ENCODE measurements at regions not wholly inside any gene's neighbourhood (a gene's known extent, or its start where the extent isn't known, plus 50 kb on each side); places are given as distances from the start of the nearest gene placed in this dataset.

DNA sequence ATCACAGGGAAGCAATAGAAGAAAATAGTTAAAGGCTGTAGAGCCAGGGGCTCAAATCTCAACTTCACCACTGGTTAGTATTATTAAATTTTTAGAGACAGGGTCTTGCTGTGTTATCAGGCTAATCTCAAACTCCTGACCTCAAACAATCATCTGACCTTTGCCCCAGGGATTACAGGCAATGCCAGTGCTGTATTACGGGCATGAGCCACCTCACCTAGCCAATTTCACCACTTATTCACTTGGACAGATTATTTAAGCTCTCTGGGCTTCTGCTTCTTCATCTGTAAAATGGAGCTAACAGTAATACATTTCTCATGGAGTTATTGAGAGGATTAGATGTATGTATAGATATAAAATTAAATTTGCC is 155.9 kb upstream of the KLF4 start:
- intact Hi-C loops (cut with DNase I) = no loop called here

DNA sequence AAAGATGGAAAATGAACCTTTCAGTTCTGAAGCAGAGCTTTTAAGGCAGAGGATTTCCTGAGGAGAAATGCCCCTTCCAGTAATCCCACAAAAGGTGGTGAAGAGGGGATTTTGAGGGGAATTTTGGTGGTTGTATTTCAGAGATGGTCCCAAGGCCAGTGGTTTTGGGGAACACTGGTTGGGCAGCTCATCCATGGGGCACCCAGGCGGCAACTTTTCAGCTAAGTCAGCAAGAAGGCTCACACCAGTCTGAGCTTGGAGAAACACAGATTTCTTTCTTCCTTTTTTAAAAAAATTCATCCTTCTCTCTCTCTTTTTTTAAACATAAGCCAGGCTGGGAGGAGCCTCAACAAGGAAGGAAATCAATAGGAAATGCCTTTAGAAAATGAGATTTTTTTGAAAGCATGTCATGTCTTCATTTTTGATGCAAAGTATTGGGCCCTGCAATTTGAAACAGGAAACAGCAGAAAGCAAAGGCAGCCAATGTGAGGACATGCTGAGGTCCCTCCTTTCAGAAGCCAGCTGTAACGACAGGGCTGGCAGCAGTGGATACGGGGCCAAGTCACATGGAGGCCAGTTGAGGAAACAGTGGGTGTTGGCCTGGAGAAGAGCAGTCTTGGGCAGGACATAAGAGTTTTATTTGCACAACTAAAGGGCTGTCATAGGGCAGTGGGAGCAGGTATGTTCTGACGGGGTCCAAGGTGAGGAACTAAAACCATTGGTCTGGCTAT is 155.3 kb upstream of the KLF4 start:
- peak; percentile 83 for ATAC-seq (ENCODE audit: poor library complexity)
- intact Hi-C loops (cut with DNase I) = no loop called here
- peak; percentile 70 for DNase-seq

More for the DNA sequence above, 155.9 kb upstream of the KLF4 start:
- ATAC-seq (ENCODE audit: poor library complexity) = no peak
- no peak for DNase-seq

DNA sequence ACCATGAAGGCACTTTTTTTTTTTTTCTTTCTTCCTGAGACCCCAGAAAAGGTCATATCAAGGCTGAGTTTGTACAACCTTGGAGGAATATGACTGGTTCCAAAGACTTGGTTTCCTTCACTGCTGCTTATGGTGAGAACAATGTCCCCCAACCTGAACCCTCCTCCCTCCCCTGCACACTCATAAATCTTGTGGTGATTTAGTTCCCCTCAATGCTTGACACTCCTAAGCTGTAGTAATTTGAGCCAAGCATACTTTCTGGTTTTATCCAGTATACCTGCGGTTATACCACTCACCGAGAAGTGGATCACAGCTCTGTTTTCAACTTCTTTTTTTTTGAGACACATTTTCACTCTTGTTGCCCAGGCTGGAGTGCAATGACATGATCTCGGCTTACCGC is 149.9 kb upstream of the KLF4 start:
- ATAC-seq (ENCODE audit: poor library complexity) (no peak), DNase-seq (no peak)
- intact Hi-C loops (cut with DNase I) = loop anchor here (5.0 kb wide), 1 partner anchor 152 kb away; the partner anchor contains the start of gene KLF4

DNA sequence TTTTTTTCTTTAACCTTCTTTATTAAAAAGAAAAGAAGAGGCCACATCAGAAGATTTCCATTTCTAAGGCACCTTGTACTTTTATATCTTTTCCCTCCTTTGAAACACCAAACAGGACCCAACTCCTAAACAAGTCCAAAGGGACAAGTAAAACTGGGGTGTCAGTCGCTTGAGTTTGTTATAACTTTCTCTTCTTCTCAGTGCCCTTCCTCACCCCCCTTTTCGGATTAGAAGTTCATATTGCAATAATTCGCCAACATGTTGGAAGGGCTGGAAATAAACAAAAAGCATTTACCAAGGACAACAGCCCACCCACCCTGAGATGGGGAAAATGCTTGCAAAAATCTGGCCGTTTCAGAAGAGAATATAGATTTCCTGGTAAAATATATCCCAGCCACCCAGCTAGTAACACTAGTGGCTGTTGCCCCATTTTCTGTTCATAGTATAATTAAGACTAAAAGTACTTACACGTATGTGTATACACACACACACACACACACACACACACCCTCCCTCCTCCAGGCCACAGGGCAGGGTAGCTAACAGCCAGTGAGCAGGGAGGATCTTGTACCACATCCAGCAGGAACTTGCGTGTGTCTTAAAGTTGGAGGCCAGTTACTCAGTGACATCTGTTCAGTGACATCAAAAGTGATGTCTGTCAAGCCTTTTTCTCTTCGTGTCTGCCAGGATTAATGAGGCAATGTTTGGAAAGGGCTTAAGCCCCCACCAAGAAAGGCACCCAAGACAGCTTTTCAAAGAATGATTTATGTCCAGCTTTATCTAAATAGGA is 149.1 kb upstream of the KLF4 start:
- DNase-seq = peak; percentile 70
- intact Hi-C loops (cut with DNase I) = loop anchor here (5.0 kb wide), 1 partner anchor 151 kb away; the partner anchor contains the start of gene KLF4
- peak; percentile 28 for ATAC-seq (ENCODE audit: poor library complexity)

DNA sequence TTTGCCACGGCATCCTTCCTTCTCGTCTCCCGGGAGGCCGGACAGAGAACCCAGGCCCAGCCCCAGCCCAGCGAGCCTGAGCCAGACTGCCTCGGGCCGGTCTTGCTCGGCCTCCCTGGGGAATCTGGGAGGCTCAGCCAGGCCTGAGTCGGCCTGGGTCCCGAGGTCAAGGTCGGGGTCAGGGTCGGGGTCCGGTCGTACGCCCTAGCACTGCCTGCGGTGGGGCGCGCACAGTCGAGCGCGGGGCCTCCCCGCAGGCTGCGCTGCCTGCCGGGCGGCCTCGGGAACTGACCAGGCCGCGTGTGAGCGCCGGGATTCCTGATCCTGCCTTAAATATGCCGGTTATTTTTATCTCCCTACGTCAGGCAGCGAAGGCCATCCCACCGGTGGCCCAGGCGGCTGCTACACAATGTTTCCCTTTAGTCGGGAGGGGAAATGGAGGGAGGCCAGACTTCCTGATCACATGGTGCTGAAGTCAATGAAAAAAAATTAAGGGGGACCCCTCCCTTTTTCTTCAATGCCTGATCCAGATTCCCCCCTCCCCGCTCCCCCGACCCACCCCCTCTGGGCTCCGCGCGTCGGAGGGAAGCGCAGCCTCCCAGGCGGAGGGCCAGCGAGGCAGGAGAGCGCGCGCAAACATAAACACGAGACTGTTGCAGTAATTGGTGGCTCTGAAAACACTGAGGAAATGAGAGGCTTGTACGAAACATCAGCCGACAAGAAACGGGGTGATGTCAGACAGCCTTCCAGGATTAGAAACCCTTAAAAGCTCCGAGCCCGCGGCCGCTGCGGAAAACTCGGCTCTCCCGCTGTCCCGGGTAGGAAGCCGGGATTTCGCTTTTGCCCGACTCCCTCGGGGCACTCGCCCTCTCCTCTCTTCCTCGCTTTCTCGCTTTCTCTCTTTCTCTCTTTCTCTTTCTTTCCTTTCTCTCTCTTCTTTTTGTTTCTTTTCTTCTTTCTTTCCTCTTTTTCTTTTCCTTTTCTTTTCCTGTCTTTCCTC is 148.2 kb upstream of the KLF4 start:
- intact Hi-C loops (cut with DNase I) = loop anchor here (5.0 kb wide), 1 partner anchor 150 kb away; the partner anchor contains the start of gene KLF4
- DNase-seq (peak; percentile 92), ATAC-seq (ENCODE audit: poor library complexity) (peak; percentile 95)

DNA sequence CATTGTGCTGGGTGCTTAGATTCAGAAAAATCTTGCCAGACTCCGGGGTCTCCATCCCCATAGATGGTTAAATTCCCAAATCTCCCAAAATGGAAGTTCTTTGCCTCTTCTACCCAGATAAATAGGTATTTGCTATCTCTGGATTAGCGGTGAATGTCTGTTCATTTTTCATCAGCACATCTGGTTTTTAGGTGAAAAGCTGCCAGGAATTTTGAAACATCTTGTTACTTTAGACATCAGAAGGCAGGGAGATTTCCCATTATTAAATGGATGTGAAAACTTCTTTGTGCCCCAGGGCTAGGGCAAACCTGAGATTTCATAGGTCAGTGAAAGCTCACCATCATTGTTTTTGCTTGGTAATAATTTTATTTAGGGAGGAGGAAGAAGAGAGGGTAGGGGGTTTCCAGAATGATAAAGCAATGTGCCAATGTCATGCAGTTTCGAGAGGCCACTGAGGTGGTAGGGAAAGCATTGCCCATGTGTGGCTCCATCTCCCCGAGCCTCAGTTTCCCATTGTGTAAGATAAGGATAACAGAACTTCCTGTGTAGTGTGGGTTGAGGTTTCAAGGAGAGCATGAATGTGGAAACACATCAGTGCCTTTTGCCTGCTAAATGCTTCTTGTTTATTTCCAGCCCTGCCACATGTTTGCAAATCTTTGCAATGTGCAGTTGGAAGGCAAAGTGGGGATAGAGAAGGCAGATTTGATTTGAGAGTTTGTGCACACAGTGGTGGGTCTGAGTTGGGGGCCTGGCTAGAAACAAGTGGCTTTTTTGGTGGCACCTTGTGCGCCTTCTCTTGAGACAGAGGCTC is 147.2 kb upstream of the KLF4 start:
- DNase-seq (no peak), ATAC-seq (ENCODE audit: poor library complexity) (no peak)
- intact Hi-C loops (cut with DNase I) = loop anchor here (5.0 kb wide), 1 partner anchor 149 kb away; the partner anchor contains the start of gene KLF4

DNA sequence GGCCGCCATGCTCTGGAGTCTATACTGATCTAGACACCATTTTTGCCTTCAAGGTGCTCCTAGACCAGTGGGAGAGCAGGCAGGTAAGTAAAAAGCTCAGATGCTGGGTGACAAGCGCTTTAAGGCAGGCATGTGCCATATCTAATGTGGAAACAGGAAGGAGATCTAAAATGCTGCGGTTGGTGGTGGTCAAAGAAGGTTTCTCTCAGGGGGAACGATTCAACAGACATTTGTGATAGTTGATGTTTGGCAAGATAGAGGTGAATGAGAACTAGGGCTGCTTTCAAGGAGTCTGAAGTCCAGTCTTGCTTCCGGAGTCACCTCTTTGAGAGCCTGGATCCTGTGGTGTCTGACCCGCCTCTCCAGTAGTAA is 146.2 kb upstream of the KLF4 start:
- intact Hi-C loops (cut with DNase I) = loop anchor here (5.0 kb wide), 1 partner anchor 148 kb away; the partner anchor contains the start of gene KLF4
- ATAC-seq (ENCODE audit: poor library complexity) (no peak), DNase-seq (no peak)

DNA sequence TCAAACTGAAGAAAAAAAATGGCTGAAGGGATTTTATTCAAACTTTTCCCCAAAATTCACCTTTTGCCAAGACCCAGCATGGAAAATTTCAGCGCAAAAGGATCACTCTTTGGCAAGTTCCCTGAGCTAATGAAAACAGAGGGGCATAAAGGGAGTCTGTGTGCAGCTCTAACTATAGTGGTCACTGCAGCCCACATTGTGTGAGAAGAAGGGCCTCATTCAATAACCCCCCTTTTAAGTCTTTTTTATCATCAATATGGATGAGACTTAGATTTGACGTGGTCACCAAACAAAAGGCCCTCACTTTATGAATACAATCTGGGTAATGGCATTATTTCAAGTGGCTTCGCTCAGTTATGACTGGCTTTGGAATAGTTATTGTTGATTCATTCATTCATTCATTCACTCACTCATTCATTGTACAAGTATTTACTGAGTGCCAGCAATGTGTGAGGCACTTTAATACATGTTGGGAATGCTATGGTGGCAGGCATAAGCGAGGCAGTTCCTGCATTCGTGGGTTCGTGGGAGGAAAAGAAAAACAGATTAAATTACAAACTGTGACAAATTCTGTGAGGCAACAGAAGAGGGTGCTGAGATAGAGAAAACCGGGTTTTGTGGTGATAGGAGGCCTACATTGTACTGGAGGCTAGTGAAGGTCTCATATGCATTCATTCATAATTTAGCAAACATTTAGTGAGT is 145.7 kb upstream of the KLF4 start:
- ATAC-seq (ENCODE audit: poor library complexity) = no peak
- intact Hi-C loops (cut with DNase I) = loop anchor here (5.0 kb wide), 1 partner anchor 148 kb away; the partner anchor contains the start of gene KLF4
- no peak for DNase-seq

DNA sequence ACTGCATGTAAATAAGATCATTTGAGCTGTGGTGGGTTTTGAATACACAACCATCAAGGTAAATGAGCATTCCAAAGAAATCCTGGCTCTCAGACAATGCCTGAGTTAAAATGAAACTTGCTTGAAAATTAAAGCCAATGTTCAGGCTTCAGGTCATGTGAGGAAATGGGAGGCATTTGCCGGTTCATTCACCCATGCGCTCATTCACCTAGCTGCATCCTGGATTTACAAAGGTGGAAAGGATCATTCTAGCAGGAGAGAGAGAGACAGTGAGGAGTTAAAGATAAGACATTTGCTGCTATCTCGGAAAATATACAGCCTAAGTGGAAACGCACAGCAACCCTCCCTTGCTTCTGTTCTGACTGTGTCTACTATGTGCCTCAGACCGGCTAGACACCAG is 143.8 kb upstream of the KLF4 start:
- intact Hi-C loops (cut with DNase I) = no loop called here
- no peak for DNase-seq

DNA sequence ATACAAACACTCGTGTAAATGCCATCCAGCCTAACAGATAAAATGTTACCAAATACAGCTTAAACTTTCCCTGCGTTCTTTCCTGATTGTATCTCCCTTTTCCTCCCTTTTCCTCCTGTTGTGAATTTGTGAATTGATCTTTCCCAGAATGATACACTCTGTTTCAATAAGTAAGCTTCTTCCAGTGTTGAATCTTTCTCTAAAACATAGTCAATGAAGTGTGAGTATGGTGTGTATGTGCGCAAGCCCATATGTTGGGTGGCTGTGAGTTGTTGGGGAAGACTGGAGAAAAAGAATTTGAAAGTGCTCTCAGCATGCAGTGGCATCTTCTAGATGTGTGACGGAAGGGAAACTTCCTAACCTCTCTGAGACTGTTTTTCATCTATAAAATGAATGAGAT is 143.1 kb upstream of the KLF4 start:
- intact Hi-C loops (cut with DNase I) = no loop called here
- DNase-seq = no peak
- no peak for ATAC-seq (ENCODE audit: poor library complexity)

More for the DNA sequence above, 143.8 kb upstream of the KLF4 start:
- no peak for ATAC-seq (ENCODE audit: poor library complexity)

DNA sequence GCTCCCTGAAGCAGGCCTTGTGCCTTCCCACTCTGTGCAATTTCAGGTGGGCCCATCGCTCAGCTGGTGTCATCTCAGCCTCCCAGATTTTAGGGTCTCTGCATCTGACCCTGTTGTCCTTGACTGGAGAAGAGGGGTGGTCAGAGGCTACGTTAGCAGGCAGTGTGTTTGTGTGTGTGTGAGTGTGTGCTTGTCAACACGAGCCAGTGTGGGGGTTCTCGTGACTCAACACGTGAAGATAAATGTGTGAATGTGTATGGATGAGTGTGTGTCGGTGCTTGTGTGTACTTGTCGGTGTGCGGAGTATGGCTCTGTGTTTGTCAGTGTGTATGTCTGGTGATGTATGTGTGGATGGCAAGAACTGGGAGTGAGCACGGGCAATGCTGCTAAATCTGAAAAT is 142.6 kb upstream of the KLF4 start:
- no peak for DNase-seq
- no peak for ATAC-seq (ENCODE audit: poor library complexity)
- intact Hi-C loops (cut with DNase I) = no loop called here

DNA sequence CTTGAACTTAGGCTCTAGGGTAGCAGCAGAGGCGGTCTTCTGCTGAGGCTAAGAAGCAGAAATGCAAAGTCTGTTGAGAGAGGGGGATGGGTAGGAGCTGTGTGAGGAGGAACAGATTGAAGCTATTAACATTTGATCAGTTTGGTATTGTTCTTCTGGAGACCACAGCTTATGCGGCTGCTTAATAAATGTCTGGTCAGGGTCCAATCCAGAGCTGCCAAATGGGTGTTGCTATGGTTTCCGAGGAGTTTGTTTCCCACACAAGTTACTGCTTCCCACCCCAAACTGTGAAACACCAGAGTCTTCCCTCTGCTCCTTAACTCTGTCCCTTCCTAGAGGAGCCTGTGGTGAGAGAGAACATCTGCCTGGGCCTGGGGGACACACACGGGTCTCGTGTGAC is 142.2 kb upstream of the KLF4 start:
- intact Hi-C loops (cut with DNase I) = no loop called here
- no peak for ATAC-seq (ENCODE audit: poor library complexity)

DNA sequence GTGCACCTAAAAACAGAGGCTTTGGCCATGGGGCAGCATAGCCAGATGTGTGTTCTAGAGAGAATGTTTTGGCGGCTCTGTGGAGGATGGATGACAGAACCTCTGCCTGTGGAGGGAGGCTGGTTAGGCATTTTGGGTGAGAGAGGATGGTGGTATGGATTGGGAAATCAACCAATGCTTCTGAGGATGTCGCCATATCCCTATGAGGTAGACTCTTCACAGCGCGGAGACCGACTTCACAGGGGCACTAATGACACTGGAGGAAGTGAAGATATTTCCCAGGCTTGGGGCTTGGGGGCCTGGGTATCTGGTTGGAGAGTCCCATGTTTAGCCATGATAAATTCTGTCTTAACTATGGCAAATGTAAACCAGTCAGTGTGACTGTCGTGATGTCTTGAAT is 140.6 kb upstream of the KLF4 start:
- DNase-seq (no peak), ATAC-seq (ENCODE audit: poor library complexity) (no peak)
- intact Hi-C loops (cut with DNase I) = no loop called here

More for the DNA sequence above, 142.2 kb upstream of the KLF4 start:
- no peak for DNase-seq

DNA sequence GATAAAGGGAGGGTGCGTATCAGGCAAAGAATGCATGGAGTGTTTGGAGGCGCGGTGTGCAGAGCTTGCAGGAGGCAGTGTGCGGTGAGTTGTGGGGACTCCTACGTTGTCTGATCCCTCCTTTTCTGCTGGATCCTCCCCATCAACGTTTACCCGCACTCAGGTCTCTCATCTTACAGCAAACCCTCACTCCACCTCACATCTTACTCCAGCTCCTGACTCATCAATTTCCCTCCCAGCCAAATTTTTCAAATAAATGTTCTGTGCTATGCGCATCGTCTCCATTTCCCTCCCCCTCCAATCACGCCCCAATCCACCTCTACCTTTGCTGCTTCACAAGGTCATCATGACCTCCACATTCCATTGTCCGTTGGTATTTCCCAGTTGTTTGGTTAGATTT is 138.9 kb upstream of the KLF4 start:
- no peak for DNase-seq
- no peak for ATAC-seq (ENCODE audit: poor library complexity)
- intact Hi-C loops (cut with DNase I) = no loop called here

DNA sequence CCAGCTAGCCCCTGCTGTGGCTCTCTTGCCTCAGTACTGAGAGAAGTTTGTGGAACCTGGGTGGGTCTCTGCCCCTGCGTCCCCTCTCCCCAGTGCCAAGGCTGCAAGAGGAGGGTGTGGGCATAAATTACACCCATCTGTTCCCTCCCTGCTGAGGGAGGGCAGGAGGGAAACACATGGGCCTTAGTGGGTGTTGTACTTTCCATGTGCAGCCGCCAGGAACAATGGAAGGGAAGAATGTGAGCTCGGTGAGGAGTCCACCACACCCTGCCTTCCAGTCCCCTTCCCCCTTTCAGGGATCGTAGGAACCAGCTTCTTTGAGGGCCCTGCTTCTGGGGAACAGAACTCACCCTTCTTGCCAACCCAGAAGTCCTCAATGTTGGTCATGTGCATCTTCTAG is 138.2 kb upstream of the KLF4 start:
- ATAC-seq (ENCODE audit: poor library complexity) (no peak), DNase-seq (no peak)
- intact Hi-C loops (cut with DNase I) = no loop called here

DNA sequence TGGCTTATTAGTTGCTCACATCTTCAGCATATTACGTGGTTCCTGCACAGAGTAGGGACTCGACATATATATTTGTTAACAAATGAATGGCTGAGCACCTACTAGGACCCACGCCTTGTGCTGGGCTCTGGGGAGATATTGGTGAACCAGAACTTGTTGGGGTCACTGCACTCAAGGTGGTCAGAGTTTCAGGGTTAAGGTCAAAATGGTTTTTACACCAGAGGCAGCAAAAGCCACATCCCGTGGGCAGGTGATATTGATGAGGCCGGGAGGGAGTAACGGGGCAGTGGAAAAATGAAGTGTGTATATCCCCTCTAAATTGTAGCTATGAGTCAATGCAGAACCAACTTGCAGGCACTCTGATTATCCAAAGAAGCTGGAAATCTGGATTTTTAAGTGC is 136.5 kb upstream of the KLF4 start:
- ATAC-seq (ENCODE audit: poor library complexity) (no peak), DNase-seq (no peak)
- intact Hi-C loops (cut with DNase I) = no loop called here

DNA sequence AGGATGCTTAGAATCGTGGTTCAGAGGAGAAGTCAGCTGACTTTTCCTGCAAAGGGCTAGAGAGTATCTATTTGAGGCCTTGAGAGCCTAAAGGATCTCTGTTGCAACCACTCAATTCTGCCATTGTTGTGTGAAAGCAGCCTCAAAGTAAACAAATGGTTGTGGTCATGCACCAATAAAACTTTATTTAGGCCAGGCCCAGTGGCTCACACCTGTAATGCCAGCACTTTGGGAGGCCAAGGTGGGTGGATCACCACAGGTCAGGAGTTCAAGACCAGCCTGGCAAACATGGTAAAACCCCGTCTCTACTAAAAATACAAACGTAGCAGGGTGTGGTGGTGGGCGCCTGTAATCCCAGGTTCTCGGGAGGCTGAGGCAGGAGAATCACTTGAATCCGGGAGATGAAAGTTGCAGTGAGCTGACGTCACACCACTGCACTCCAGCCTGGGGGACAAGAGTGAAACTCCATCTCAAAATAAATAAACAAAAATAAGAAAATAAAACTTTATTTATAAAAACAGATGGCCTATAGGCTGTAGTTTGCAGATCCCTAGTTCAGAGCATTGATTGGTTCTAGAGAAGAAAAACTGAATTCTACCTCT is 135.9 kb upstream of the KLF4 start:
- intact Hi-C loops (cut with DNase I) = no loop called here

More for the DNA sequence above, 135.9 kb upstream of the KLF4 start:
- ATAC-seq (ENCODE audit: poor library complexity) (no peak), DNase-seq (no peak)
